ENCODE measurements at regions not wholly inside any gene's neighbourhood (a gene's known extent, or its start where the extent isn't known, plus 50 kb on each side); places are given as distances from the start of the nearest gene placed in this dataset.

GRCh38 chr5:67437905-67438845, 241.6 kb upstream of the CD180 start:
- FAIRE-seq, result no peak

- no peak for FAIRE-seq
Observed at GRCh38 chr5:67435032-67435431, 238.4 kb upstream of the CD180 start.

GRCh38 chr5:67434466-67434865, 237.9 kb upstream of the CD180 start:
- no peak for FAIRE-seq

GRCh38 chr5:67432606-67433005, 236.0 kb upstream of the CD180 start:
- no peak for FAIRE-seq

- FAIRE-seq, result no peak
Observed at GRCh38 chr5:67431191-67431590, 234.6 kb upstream of the CD180 start.

- no peak for FAIRE-seq
Observed at GRCh38 chr5:67427850-67428298, 231.3 kb upstream of the CD180 start.

GRCh38 chr5:67426961-67427849, 230.6 kb upstream of the CD180 start:
- no peak for FAIRE-seq

- FAIRE-seq, result no peak
Observed at GRCh38 chr5:67425514-67425913, 228.9 kb upstream of the CD180 start.

- no peak for FAIRE-seq
Observed at GRCh38 chr5:67417839-67418238, 221.2 kb upstream of the CD180 start.

- FAIRE-seq, result no peak
Observed at GRCh38 chr5:67416986-67417385, 220.4 kb upstream of the CD180 start.

- FAIRE-seq, result no peak
Observed at GRCh38 chr5:67416133-67416937, 219.7 kb upstream of the CD180 start.

- no peak for FAIRE-seq
Observed at GRCh38 chr5:67414712-67415111, 218.1 kb upstream of the CD180 start.

GRCh38 chr5:67413721-67414120, 217.1 kb upstream of the CD180 start:
- FAIRE-seq, result no peak

GRCh38 chr5:67409126-67409777, 212.7 kb upstream of the CD180 start:
- FAIRE-seq, result no peak

- FAIRE-seq, result no peak
Observed at GRCh38 chr5:67407979-67408378, 211.4 kb upstream of the CD180 start.

GRCh38 chr5:67405755-67406154, 209.2 kb upstream of the CD180 start:
- no peak for FAIRE-seq

GRCh38 chr5:67405101-67405364, 208.4 kb upstream of the CD180 start:
- no peak for FAIRE-seq

- FAIRE-seq, result no peak
Observed at GRCh38 chr5:67404256-67405100, 207.9 kb upstream of the CD180 start.

- FAIRE-seq, result no peak
Observed at GRCh38 chr5:67402526-67402925, 205.9 kb upstream of the CD180 start.

GRCh38 chr5:67401172-67401571, 204.6 kb upstream of the CD180 start:
- FAIRE-seq, result no peak

- FAIRE-seq, result no peak
Observed at GRCh38 chr5:67400752-67401151, 204.2 kb upstream of the CD180 start.

Data from colon (tissue), 2 donors.